HG03196 (cell line): ENCODE measurements at regions not wholly inside any gene's neighbourhood (a gene's known extent, or its start where the extent isn't known, plus 50 kb on each side); places are given as distances from the start of the nearest gene placed in this dataset.

Source experiments
- ATAC-seq: cut with Tn5 transposase; IDR thresholded peaks from one replicate; pipeline ENCODE4 v1.9.1; 2021; ENCODE audit not compliant: unreplicated experiment

- no peak for ATAC-seq
Measured at GRCh38 chr4:128338634-128339355, 51.2 kb upstream of the PGRMC2 start.

- no peak for ATAC-seq
Measured at GRCh38 chr4:128337863-128338262, 50.2 kb upstream of the PGRMC2 start.
